Activated CD4-positive, alpha-beta T cell treated with anti-CD3 and anti-CD28 coated beads, Interleukin-2, amount 50 U/mL, for 16 hours (primary cell): ENCODE measurements at regions not wholly inside any gene's neighbourhood (a gene's known extent, or its start where the extent isn't known, plus 50 kb on each side); places are given as distances from the start of the nearest gene placed in this dataset.
"Not testable (repeated sequence)": the region's sequence is repeated elsewhere in the genome, so short reads cannot be mapped to it uniquely, and the experiment has no call there.

Experiments
- DNase-seq: peaks from one replicate; pipeline ENCODE4 v3.0.0-alpha.2; 2020

- DNase-seq = no peak
These were observed 191.8 kb downstream of the CGGBP1 start for GRCh38 chr3:87867001-87867400.

DNA sequence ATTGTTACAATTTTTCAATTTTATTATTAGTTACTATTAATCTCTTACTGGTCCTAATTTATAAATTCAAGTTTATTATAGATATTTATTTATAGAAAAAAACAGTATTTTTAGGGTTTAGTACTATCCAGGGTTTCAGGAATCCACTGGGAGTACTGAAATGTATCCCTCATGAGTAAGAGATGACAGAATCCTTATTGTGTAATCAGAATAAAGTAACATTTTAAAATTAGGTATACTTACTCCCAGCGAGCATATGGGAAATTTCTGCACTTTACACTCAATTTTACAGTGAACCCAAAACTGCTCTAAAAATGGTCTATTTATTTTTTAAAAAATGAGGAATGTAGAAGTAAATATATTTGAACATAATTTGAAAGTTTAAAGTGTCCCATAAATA lies 202.7 kb downstream of the CGGBP1 start:
- no peak for DNase-seq

DNA sequence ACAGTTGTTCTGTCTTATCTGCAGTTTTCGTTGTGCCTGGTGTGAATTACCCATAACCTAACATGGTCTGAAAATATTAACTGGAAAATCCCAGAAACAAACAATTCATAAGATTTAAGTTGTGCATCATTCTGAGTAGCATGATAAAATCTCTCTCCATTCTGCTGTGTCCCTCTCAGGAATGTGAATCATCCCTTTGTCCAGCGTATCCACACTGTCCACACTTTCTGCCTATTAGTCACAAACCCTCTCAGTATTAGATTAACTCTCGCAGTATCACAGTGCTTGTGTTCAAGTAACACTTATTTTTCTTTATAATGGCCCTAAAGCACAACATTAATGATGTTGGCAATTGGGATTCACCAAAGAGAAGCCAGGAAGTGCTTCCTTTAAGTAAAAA lies 203.2 kb downstream of the CGGBP1 start:
- no peak for DNase-seq

DNA sequence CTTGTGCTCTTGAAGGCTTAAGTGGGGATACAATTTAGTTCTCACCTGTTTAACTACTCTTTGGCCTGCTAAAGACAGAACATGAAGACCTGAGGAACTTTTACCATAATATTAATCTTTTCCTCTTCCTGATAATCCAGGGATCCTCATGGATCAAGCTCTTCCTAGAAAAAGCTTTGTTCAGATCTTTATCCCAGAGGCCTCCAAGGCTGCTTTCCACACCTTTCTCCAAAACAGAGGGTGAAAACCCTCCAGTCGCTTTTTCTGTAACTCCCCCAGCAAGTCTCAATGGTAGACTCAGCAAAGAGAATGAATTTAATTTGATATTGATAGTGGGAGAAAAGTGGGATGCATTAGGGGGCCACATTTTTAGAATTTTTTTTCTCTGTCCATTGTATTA lies 203.6 kb downstream of the CGGBP1 start:
- no peak for DNase-seq

DNA sequence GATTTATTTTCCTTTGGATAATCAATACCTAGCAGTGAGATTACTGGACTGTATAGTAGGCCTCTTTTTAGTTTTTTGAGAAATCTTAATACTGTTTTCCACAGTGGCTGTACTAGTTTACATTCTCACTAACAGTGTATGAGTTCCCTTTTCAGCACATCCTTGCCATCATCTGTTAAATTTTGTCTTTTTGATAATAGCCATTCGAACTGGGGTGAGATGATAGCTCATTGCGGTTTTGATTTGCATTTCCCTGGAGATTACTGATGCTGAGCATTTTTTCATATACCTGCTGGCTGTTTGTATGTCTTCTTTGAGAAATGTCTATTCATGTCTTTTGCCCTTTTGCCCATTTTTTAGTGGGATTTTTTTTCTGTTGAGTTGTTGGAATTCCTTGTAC lies 210.8 kb downstream of the CGGBP1 start:
- DNase-seq = no peak

GRCh38 chr3:87837076-87837475 lies 221.7 kb downstream of the CGGBP1 start:
- no peak for DNase-seq

DNA sequence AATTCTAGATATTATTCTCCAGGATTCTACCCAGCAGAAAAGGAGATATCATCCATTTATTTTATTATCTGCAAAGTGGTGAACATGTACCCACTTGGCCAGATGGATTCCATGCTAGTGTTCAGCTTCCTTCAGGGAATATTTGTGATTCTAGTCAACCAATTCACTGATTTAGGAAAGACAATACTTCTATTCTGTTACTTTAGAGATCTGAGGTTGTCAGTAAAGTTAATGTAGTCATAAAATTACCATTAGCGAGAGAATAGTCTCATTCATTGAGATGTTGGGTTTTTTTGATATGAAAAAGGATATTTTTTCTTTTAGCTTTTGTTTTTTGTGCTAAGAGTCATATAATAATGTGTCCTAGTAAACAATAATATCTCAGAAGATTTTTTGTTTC lies 222.8 kb downstream of the CGGBP1 start:
- DNase-seq = no peak

- no peak for DNase-seq
These were observed 223.6 kb downstream of the CGGBP1 start for GRCh38 chr3:87835236-87835635.

DNA sequence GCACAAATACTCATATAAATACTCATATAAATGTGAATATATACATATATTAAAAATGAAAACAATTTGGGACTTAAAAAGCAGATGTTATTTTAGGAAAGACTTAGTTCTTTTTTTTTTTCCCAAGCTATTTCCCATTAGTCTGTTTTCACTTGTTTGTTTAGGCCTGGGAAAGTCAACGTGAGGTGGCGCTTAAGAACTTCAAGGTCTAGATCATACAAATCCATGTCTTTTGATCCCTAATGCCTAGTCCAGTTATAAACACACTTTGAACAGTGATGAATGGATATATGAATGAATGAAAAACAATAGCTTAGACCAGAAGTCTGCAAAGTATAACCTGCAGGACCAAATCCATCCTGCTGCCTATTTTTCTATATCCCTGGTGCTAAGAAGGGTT lies 224.5 kb downstream of the CGGBP1 start:
- DNase-seq = no peak

DNA sequence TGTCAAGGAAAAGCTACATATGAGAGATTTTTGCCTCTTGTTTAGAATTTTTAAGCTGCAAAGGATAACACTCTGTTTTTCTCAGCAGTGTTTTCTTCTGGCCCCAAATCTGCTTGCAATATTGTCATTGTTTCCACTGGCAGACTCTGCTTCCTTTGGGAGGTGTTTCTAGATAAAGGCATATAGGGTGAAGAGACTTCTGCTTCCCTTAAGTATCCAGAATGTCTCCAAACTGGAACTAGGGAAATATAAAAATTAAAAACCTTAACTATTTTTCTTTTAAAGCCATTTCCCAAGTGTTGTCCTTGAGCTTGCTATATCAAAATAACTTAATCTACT lies 225.8 kb downstream of the CGGBP1 start:
- DNase-seq = no peak

- no peak for DNase-seq
These were observed 230.8 kb downstream of the CGGBP1 start for GRCh38 chr3:87828046-87828445.

- DNase-seq = no peak
These were observed 236.2 kb downstream of the CGGBP1 start for GRCh38 chr3:87822563-87822962.

DNA sequence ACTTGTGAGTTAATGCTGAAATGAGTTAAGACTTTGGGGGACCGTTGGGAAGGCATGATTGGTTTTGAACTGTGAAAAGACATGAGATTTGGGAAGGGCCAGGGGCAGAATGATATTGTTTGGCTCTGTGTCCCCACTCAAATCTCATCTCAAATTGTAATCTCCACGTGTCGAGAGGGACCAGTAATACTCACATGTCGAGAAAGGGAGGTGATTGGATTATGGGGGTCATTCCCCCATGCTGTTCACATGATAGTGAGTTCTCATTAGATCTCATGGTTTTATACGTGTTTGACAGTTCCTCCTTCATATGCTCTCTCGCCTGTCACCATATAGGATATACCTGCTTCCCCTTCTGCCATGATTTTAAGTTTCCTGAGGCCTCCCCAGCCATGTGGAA lies 245.3 kb downstream of the CGGBP1 start:
- DNase-seq = not testable (repeated sequence)

DNA sequence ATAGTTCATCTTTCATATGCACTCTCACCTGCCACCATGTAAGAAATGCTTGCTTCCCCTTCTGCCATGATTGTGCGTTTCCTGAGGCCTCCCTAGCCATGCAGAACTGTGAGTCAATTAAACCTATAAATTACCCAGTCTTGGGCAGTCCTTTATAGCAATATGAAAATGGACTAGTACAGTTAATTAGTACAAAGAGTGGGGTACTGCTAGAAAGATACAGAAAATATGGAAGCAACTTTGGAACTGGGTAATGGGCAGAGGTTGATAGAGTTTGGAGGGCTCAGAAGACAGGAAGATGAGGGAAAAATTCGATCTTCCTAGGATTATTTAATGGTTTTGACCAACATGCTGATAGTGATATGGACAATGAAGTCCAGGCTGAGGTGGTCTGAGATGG lies 246.9 kb downstream of the CGGBP1 start:
- DNase-seq = no peak

DNA sequence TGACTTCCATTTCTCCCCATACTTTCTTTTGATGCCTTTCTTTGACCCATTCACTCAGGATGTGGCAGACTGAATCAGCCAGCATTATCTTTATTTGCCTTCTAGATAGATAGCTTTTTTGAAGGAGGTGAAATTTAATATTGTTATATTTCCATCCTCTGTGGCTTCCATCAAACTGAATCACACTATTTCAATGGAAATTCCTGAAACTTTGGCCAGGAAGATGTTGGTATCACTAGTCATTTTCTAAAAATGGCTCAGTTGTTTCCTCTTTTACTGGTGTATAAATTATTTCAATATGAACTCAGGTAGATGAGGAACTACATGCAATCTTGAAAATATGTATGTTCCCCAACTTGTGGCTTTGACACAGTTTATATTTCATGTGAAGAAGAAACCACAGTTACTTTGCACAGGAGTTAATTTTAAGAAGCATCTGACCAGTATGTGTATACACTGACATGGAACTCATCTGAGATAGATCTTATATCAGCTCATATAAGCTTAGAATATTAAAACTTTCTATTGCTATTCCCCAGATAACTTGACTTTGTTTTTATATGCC lies 248.3 kb downstream of the CGGBP1 start:
- DNase-seq = no peak

GRCh38 chr3:87805670-87806069 lies 253.1 kb downstream of the CGGBP1 start:
- DNase-seq = no peak

DNA sequence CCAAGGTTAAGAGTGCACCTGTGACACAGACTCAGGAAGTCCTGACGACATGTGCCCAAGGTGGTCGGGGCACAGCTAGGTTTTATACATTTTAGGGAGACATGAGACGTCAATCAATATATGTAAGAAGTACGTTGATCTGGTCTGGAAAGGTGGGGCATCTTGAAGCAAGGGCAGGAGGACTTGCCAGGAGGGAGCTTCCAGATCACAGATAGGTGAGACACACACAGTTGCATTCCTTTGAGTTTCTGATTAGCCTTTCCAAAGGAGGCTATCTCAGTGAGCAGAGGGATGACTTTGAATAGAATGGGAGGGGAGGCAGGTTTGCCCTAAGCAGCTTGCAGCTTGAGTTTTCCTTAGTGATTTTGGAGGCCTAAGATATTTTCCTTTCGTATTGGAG lies 257.4 kb downstream of the CGGBP1 start:
- no peak for DNase-seq

DNA sequence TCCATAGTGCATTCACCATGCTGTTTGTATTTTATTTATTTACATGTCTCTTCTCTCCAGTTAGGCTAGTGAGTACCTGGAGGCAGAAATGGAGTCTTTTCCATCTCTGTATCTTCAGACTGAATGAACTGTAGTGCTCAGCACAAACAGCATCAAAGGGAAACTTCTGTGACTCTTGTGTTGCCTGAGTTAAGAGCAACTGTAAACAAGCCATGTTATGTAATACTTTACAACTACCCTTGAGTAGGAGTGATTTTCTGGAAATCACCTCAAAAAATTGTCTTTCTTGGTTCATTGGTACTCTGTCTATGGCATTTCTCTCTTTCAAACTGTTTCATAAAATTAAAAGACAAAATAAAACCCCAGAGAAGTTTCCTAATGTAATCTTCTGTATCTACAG lies 258.3 kb downstream of the CGGBP1 start:
- no peak for DNase-seq

DNA sequence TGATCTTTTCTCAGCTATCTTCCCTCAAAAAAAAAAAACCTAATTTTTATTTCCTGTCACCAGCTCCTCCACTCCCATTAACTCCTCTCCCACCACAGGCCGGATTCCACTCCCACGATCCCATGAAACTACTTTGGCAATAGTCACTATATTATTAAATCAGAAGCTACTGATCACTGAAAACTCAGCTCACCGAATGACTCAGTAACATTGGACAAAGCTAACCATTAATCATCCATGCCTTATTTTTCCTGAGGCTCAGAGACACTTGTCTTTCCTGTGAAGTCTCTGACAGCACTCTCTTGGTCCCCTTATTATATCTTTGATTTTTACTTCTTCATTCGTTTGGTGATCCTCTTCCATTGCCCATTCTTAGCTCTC lies 260.2 kb downstream of the CGGBP1 start:
- DNase-seq = no peak

DNA sequence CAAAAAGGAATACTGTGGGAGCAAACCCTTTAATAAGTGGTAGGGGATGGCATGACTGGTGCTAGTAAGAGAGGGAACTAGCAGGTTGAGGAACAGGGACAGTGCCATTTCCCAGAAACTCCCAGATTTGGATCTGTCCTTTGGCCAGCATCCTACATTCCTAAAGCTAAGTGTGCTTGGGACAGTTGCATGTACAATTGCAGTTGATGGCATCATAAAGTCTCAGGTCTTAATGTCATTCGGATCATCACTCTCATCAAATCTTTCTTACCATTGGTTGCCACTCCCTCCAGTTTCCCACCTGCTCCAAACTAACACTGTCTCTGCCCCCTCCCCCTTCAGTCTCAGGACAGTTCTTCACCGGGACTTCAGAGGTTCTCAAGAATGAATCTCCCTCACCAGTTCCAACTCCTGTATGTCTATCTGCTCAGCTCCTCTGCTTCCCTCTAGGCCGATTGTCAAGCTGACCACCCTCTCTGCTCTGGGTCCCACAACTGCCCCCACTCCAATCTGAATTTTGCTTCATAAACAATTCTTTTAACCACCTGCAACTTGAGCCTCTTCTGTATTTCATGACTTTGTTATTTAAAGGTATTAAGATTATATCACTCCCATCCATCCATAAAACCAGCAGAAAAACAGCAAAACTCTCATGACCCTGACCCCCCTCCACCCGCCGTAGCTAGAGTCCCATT lies 260.8 kb downstream of the CGGBP1 start:
- DNase-seq = no peak

DNA sequence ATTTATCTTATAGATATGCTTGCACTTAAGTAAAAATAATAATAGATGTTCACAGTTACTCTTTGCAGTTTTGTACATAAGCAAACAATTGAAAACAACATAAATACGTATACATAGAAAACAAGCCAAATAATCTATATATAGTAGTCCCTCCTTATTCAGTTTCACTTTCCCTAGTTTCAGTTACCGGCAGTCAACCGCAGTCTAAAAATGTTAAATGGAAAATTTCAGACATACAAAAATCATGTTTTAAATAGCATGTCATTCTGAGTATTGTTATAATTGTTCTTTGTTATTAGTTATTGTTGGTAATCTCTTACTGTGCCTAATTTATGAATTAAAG lies 262.0 kb downstream of the CGGBP1 start:
- no peak for DNase-seq

- DNase-seq = no peak
These were observed 262.5 kb downstream of the CGGBP1 start for GRCh38 chr3:87796137-87796842.

DNA sequence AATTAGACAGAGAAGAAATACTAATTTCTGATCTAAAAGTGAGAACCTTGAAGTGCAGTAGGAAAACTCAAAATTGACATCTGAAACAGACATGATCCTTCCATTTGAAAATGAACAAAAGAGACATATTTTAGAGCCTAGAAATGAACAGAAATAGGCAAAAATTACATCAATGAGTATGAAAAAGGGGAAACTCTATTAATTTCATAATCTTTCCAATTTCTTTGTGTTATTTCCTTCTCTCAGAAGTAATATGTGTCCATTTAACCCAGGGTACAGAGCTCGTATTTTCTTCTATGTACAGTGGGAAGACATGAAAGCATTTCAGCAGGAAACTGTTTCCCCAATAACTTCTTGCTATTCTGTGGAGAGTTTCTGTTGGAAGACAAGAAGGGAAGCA lies 263.1 kb downstream of the CGGBP1 start:
- no peak for DNase-seq

- no peak for DNase-seq
These were observed 265.4 kb downstream of the CGGBP1 start for GRCh38 chr3:87793337-87793877.
